ENCODE measurements at regions not wholly inside any gene's neighbourhood (a gene's known extent, or its start where the extent isn't known, plus 50 kb on each side); places are given as distances from the start of the nearest gene placed in this dataset.

DNA sequence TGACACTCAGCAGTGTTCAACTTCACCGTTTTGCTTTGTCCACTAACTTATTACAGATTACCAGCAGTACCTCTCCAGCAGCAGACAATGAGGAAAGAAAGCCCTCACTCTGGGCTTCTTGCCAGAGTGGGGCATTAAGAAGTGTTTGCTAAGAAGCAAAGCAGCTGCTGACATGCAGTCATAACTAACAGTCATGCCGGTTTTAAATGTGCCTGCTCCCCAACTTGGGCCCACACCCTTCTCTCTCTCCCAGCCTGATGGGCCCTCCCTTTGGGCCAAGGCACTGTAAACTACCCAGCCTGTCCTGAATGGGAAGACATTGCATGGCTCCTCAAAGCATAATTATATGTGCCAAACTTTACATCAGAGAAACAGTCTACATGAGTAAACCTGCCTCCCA lies 54.6 kb upstream of the HHIP start:
- no peaks in the 10 kb centered on the region for H3K4me1 Mint-ChIP-seq
- no peaks in the 10 kb centered on the region for H3K36me3 Mint-ChIP-seq
- H3K27ac Mint-ChIP-seq, result no peak overlapping the region
- ATAC-seq (ENCODE audit: low read depth) (no peak), DNase-seq (ENCODE audit: low spot score in 2 of 2) (no peak)
- peaks cover 10% of the 10 kb centered on the region for H3K9me3 Mint-ChIP-seq
- H3K27me3 Mint-ChIP-seq, result peaks cover 2% of the 10 kb centered on the region
- H3K4me3 Mint-ChIP-seq, result no peak overlapping the region

DNA sequence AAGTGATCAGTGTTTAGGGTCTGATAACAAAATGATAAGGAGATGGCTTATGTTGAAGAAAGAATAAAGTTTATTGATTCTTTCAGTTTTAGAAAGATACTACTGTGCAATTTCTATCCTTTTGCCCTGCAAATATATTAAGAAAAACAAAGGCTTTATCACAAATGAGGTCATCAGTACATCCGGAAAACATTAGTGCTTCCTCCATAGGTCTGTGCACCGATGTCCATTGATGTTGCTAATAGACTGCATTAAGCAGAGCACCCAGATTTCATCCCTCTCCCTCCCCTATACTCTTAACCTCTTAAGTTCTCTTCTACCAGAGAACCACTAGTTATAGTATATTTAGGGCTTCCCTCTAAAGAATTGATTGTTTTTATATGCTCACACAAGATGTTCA lies 53.7 kb upstream of the HHIP start:
- H3K27me3 Mint-ChIP-seq, result peaks cover 2% of the 10 kb centered on the region
- ATAC-seq (ENCODE audit: low read depth) (no peak), DNase-seq (ENCODE audit: low spot score in 2 of 2) (no peak)
- H3K36me3 Mint-ChIP-seq, result no peaks in the 10 kb centered on the region
- no peaks in the 10 kb centered on the region for H3K4me1 Mint-ChIP-seq
- peaks cover 9% of the 10 kb centered on the region for H3K9me3 Mint-ChIP-seq
- no peak overlapping the region for H3K27ac Mint-ChIP-seq
- no peak overlapping the region for H3K4me3 Mint-ChIP-seq

DNA sequence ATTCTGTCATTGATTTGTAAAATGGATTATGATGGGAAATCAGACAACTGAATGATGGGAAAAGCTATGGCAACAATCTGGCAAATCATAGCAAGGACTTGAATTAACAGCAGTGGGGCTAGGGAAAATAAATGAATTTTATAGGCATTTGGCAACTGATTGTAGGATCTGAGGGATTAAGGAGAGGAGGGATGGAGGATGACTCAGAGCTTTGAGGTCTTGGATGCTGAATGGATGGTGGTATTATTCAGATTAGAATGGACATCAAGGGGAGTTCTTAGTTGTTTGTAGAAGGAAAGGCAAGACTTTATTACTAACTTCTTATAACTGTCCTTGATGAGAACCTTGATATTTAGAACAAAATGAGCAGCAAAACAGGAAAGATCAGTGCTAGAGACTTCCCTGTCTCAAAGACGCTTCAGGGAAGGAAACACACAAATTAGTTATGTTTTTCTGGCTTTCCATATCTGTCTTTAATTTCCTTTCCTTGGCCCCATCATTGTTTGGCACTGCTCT lies 51.4 kb upstream of the HHIP start:
- Mint-ChIP-seq H3K27ac (no peak overlapping the region), H3K27me3 (peaks cover 2% of the 10 kb centered on the region), H3K4me3 (no peak overlapping the region), H3K36me3 (no peaks in the 10 kb centered on the region), H3K4me1 (no peaks in the 10 kb centered on the region), H3K9me3 (peaks cover 4% of the 10 kb centered on the region)
- ATAC-seq (ENCODE audit: low read depth) (no peak), DNase-seq (ENCODE audit: low spot score in 2 of 2) (no peak)

- DNase-seq (ENCODE audit: low spot score in 2 of 2), result no peak
- Mint-ChIP-seq H3K9me3 (peaks cover 8% of the 10 kb centered on the region), H3K36me3 (no peaks in the 10 kb centered on the region), H3K27me3 (peaks cover 2% of the 10 kb centered on the region), H3K4me3 (no peak overlapping the region), H3K4me1 (no peaks in the 10 kb centered on the region), H3K27ac (no peak overlapping the region)
- ATAC-seq (ENCODE audit: low read depth), result no peak
Measured at GRCh38 chr4:144595681-144596080, 50.3 kb upstream of the HHIP start.
